ENCODE measurements at regions not wholly inside any gene's neighbourhood (a gene's known extent, or its start where the extent isn't known, plus 50 kb on each side); places are given as distances from the start of the nearest gene placed in this dataset.

- Mint-ChIP-seq H3K9me3 (ENCODE audit: low read depth) (peaks cover 3% of the 10 kb centered on the region), H3K36me3 (ENCODE audit: low read depth) (no peaks in the 10 kb centered on the region), H3K4me1 (ENCODE audit: low read depth) (peaks cover 6% of the 10 kb centered on the region), H3K4me3 (ENCODE audit: unreplicated experiment) (no peak overlapping the region), H3K27ac (ENCODE audit: unreplicated experiment) (no peak overlapping the region), H3K27me3 (ENCODE audit: low read depth) (no peaks in the 10 kb centered on the region)
- TF ChIP-seq, protein P1, sequence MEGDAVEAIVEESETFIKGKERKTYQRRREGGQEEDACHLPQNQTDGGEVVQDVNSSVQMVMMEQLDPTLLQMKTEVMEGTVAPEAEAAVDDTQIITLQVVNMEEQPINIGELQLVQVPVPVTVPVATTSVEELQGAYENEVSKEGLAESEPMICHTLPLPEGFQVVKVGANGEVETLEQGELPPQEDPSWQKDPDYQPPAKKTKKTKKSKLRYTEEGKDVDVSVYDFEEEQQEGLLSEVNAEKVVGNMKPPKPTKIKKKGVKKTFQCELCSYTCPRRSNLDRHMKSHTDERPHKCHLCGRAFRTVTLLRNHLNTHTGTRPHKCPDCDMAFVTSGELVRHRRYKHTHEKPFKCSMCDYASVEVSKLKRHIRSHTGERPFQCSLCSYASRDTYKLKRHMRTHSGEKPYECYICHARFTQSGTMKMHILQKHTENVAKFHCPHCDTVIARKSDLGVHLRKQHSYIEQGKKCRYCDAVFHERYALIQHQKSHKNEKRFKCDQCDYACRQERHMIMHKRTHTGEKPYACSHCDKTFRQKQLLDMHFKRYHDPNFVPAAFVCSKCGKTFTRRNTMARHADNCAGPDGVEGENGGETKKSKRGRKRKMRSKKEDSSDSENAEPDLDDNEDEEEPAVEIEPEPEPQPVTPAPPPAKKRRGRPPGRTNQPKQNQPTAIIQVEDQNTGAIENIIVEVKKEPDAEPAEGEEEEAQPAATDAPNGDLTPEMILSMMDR (IDR thresholded peaks at IDR 0.05): no peak
- DNase-seq (ENCODE audit: low spot score): no peak
Measured at GRCh38 chr4:12884846-12885796, 599.0 kb downstream of the RAB28 start.

GRCh38 chr4:12881945-12882584 lies 602.1 kb downstream of the RAB28 start:
- TF ChIP-seq, protein P1 (IDR thresholded peaks at IDR 0.05): no peak
- H3K27ac Mint-ChIP-seq (ENCODE audit: unreplicated experiment): no peak overlapping the region
- H3K9me3 Mint-ChIP-seq (ENCODE audit: low read depth): peaks cover 3% of the 10 kb centered on the region
- no peak for DNase-seq (ENCODE audit: low spot score)
- no peaks in the 10 kb centered on the region for H3K27me3 Mint-ChIP-seq (ENCODE audit: low read depth)
- no peaks in the 10 kb centered on the region for H3K36me3 Mint-ChIP-seq (ENCODE audit: low read depth)
- H3K4me3 Mint-ChIP-seq (ENCODE audit: unreplicated experiment): no peak overlapping the region
- no peaks in the 10 kb centered on the region for H3K4me1 Mint-ChIP-seq (ENCODE audit: low read depth)

GRCh38 chr4:12880844-12881243 lies 603.3 kb downstream of the RAB28 start:
- no peaks in the 10 kb centered on the region for H3K36me3 Mint-ChIP-seq (ENCODE audit: low read depth)
- no peaks in the 10 kb centered on the region for H3K4me1 Mint-ChIP-seq (ENCODE audit: low read depth)
- no peak for DNase-seq (ENCODE audit: low spot score)
- no peak overlapping the region for H3K4me3 Mint-ChIP-seq (ENCODE audit: unreplicated experiment)
- no peak overlapping the region for H3K27ac Mint-ChIP-seq (ENCODE audit: unreplicated experiment)
- peaks cover 3% of the 10 kb centered on the region for H3K9me3 Mint-ChIP-seq (ENCODE audit: low read depth)
- H3K27me3 Mint-ChIP-seq (ENCODE audit: low read depth): no peaks in the 10 kb centered on the region
- TF ChIP-seq, protein P1 (IDR thresholded peaks at IDR 0.05): no peak

DNA sequence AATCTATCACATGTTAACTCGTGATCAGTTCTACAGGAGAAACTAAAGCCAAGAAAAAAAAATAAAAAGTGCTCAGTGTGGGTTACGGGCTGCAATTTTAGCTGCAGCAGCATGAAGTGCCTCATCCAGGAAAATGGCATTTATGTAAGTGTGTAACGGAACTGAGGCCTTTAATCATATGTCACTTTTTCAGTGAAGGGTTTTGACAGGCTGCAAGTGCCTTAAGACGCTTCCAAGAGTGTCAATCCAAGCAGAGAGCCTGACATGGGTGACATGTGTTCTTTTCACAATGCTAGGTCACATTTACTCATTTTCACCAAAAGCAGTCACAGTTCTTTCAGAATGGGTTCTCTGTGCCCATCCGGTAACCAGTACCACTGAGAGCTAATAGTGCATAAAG lies 604.6 kb downstream of the RAB28 start:
- H3K4me1 Mint-ChIP-seq (ENCODE audit: low read depth): no peaks in the 10 kb centered on the region
- no peaks in the 10 kb centered on the region for H3K36me3 Mint-ChIP-seq (ENCODE audit: low read depth)
- no peak overlapping the region for H3K4me3 Mint-ChIP-seq (ENCODE audit: unreplicated experiment)
- no peak for DNase-seq (ENCODE audit: low spot score)
- H3K27ac Mint-ChIP-seq (ENCODE audit: unreplicated experiment): no peak overlapping the region
- no peaks in the 10 kb centered on the region for H3K27me3 Mint-ChIP-seq (ENCODE audit: low read depth)
- TF ChIP-seq, protein P1 (IDR thresholded peaks at IDR 0.05): no peak
- H3K9me3 Mint-ChIP-seq (ENCODE audit: low read depth): peaks cover 3% of the 10 kb centered on the region

DNA sequence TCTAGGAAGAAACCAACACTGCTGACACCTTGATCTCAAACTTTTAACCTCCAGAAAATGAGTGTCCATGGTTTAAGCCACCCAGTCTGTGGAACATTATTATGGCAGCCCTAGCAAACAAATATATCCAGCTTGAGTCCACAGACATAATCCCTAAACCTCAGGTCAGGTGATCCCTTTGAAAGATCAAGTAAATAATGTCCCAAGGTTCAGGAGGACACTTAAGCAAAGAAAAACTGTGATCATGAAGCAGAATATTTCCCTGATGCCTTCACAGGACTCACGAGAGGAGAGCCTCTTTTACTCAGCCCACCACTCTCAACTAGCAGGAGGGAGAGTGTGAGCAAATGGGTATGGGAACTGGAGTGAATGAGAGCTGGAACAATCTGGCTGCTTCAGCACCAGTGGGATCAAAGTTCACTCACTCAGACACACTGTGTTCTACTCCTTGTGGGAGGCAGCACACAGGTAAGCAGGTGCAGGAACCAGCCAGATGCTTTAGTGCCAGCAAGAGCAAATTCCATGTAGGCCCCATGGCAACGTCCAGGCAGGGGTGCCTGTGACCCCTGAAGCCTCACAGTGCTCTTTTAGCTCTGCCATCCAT lies 608.4 kb downstream of the RAB28 start:
- no peak for DNase-seq (ENCODE audit: low spot score)
- TF ChIP-seq, protein P1 (IDR thresholded peaks at IDR 0.05): no peak
- no peaks in the 10 kb centered on the region for H3K27me3 Mint-ChIP-seq (ENCODE audit: low read depth)
- no peaks in the 10 kb centered on the region for H3K36me3 Mint-ChIP-seq (ENCODE audit: low read depth)
- H3K27ac Mint-ChIP-seq (ENCODE audit: unreplicated experiment): no peak overlapping the region
- H3K4me1 Mint-ChIP-seq (ENCODE audit: low read depth): no peaks in the 10 kb centered on the region
- H3K9me3 Mint-ChIP-seq (ENCODE audit: low read depth): peaks cover 2% of the 10 kb centered on the region
- H3K4me3 Mint-ChIP-seq (ENCODE audit: unreplicated experiment): no peak overlapping the region

Measured in chondrocyte (in vitro differentiated cells).